ENCODE measurements at regions not wholly inside any gene's neighbourhood (a gene's known extent, or its start where the extent isn't known, plus 50 kb on each side); places are given as distances from the start of the nearest gene placed in this dataset.
"Not testable (repeated sequence)": the region's sequence is repeated elsewhere in the genome, so short reads cannot be mapped to it uniquely, and the experiment has no call there.

DNA sequence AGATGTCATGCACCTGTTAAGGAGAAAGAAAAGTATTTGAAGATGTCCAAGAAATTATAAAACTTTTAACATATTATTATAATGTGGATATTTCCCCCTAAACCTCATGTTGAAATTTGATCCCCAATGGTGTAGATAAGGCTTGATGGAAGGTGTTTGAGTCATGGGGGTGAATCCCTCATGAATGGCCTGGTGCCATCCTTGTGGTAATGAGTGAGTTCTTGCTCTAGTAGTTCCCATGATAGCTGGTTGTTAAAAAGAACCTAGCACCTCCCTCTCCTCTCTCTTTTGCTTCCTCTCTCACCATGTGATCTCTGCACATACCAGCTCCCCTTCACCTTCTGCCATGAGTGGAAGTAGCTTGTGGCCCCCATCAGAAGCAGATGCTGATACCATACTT, 176.6 kb upstream of the NR3C2 start:
- Histone ChIP-seq H3K4me3 (ENCODE audit: low read depth in 1 of 2, low read length in 2 of 2) (no peak overlapping the region), H3K27me3 (ENCODE audit: insufficient read depth, low read length, poor library complexity) (no peaks in the 10 kb centered on the region), H3K79me2 (ENCODE audit: insufficient read depth, low read length) (no peaks in the 10 kb centered on the region), H3K4me1 (ENCODE audit: insufficient read depth, low read length) (no peaks in the 10 kb centered on the region), H3K9ac (ENCODE audit: low read depth, low read length) (no peak overlapping the region), H3K36me3 (ENCODE audit: insufficient read depth, low read length) (no peaks in the 10 kb centered on the region), H3K9me3 (ENCODE audit: insufficient read depth, low read length, severe bottlenecking) (no peaks in the 10 kb centered on the region), H2AFZ (ENCODE audit: low read depth, low read length) (no peak overlapping the region), H4K20me1 (ENCODE audit: insufficient read depth, low read length) (no peaks in the 10 kb centered on the region), H3K27ac (ENCODE audit: low read length) (no peak overlapping the region), H3K4me2 (ENCODE audit: insufficient read depth, low read length) (no peak overlapping the region)
- no peak for ATAC-seq (ENCODE audit: insufficient read depth, low read depth)
- TF ChIP-seq, protein P1, sequence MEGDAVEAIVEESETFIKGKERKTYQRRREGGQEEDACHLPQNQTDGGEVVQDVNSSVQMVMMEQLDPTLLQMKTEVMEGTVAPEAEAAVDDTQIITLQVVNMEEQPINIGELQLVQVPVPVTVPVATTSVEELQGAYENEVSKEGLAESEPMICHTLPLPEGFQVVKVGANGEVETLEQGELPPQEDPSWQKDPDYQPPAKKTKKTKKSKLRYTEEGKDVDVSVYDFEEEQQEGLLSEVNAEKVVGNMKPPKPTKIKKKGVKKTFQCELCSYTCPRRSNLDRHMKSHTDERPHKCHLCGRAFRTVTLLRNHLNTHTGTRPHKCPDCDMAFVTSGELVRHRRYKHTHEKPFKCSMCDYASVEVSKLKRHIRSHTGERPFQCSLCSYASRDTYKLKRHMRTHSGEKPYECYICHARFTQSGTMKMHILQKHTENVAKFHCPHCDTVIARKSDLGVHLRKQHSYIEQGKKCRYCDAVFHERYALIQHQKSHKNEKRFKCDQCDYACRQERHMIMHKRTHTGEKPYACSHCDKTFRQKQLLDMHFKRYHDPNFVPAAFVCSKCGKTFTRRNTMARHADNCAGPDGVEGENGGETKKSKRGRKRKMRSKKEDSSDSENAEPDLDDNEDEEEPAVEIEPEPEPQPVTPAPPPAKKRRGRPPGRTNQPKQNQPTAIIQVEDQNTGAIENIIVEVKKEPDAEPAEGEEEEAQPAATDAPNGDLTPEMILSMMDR (IDR thresholded peaks at IDR 0.05; ENCODE audit: borderline replicate concordance, extremely low read depth, low read length, poor library complexity, severe bottlenecking): no peak
- no peak for TF ChIP-seq EZH2 (IDR thresholded peaks at IDR 0.05; ENCODE audit: borderline replicate concordance, low read depth, low read length, severe bottlenecking)
- no peak for DNase-seq

DNA sequence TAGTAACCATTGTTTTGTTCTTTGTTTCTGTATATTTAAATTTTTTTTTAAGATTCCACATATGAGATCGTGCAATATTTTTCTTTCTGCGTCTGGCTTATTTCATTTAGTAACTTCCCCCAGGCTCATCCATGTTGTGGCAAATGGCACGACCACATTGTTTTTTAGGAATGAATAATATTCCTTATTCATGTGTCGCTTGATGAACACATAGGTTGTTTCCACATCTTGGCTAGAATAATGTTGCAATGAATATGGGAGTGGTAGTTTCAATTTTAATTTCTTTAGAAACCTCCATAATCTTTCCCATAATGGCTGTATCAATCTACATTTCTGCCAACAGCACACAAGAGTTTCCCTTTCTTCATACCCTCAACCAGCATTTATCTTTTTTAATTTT, 166.8 kb upstream of the NR3C2 start:
- no peak overlapping the region for H3K4me2 ChIP-seq (ENCODE audit: insufficient read depth, low read length)
- no peaks in the 10 kb centered on the region for H4K20me1 ChIP-seq (ENCODE audit: insufficient read depth, low read length)
- TF ChIP-seq, protein P1 (IDR thresholded peaks at IDR 0.05; ENCODE audit: borderline replicate concordance, extremely low read depth, low read length, poor library complexity, severe bottlenecking): no peak
- no peak for TF ChIP-seq EZH2 (IDR thresholded peaks at IDR 0.05; ENCODE audit: borderline replicate concordance, low read depth, low read length, severe bottlenecking)
- DNase-seq: no peak
- no peaks in the 10 kb centered on the region for H3K9me3 ChIP-seq (ENCODE audit: insufficient read depth, low read length, severe bottlenecking)
- no peaks in the 10 kb centered on the region for H3K36me3 ChIP-seq (ENCODE audit: insufficient read depth, low read length)
- H3K4me3 ChIP-seq (ENCODE audit: low read depth in 1 of 2, low read length in 2 of 2): no peak overlapping the region
- no peak for ATAC-seq (ENCODE audit: insufficient read depth, low read depth)
- H3K9ac ChIP-seq (ENCODE audit: low read depth, low read length): no peak overlapping the region
- H3K27me3 ChIP-seq (ENCODE audit: insufficient read depth, low read length, poor library complexity): no peaks in the 10 kb centered on the region
- H2AFZ ChIP-seq (ENCODE audit: low read depth, low read length): no peak overlapping the region
- H3K27ac ChIP-seq (ENCODE audit: low read length): no peak overlapping the region
- no peaks in the 10 kb centered on the region for H3K4me1 ChIP-seq (ENCODE audit: insufficient read depth, low read length)
- H3K79me2 ChIP-seq (ENCODE audit: insufficient read depth, low read length): no peaks in the 10 kb centered on the region

DNA sequence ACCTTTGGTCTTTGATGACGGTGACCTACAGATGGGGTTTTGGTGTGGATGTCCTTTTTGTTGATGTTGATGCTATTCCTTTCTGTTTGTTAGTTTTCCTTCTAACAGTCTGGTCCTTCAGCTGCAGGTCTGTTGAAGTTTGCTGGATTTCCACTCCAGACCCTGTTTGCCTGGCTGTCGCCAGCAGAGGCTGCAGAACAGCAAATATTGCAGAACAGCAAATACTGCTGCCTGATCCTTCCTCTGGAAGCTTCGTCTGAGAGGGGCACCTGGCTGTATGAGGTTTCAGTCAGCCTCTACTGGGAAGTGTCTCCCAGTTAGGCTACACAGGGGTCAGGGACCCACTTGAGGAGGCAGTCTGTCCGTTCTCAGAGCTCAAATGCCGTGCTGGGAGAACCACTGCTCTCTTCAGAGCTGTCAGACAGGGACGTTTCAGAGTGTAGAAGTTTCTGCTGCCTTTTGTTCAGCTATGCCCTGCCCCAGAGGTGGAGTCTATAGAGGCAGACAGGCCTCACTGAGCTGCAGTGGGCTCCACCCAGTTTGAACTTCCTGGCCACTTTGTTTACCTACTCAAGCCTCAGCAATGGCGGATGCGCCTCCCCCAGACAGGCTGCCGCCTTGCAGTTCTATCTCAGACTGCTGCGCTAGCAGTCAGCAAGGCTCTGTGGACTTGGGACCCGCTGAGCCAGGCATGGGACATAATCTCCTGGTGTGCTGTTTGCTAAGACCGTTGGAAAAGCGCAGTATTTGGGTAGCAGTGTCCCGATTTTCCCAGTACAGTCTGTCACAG, 156.4 kb upstream of the NR3C2 start:
- DNase-seq; H4K20me1 ChIP-seq (ENCODE audit: insufficient read depth, low read length); H3K9ac ChIP-seq (ENCODE audit: low read depth, low read length); H3K9me3 ChIP-seq (ENCODE audit: insufficient read depth, low read length, severe bottlenecking); H3K4me3 ChIP-seq (ENCODE audit: low read depth in 1 of 2, low read length in 2 of 2); H3K27ac ChIP-seq (ENCODE audit: low read length); H2AFZ ChIP-seq (ENCODE audit: low read depth, low read length); H3K27me3 ChIP-seq (ENCODE audit: insufficient read depth, low read length, poor library complexity); H3K4me2 ChIP-seq (ENCODE audit: insufficient read depth, low read length); H3K4me1 ChIP-seq (ENCODE audit: insufficient read depth, low read length); H3K79me2 ChIP-seq (ENCODE audit: insufficient read depth, low read length); H3K36me3 ChIP-seq (ENCODE audit: insufficient read depth, low read length); ATAC-seq (ENCODE audit: insufficient read depth, low read depth): not testable (repeated sequence)

DNA sequence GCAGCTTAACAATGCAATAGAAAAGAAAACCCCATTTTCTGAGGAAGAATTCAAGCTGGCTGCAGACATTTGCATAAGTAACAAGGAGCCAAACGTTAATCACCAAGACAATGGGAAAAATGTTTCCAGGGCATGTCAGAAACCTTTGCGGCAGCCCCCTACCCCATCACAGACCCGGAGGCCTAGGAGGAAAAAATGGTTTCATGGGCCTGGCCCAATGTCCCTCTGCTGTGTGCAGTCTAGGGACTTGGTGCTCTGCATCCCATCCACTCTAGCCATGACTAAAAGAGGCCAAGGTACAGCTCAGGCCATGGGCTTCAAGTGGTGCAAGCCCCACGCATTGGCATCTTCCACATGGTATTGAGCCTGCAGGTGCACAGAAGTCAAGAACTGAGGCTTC, 147.0 kb upstream of the NR3C2 start:
- ATAC-seq (ENCODE audit: insufficient read depth, low read depth): no peak
- H3K27me3 ChIP-seq (ENCODE audit: insufficient read depth, low read length, poor library complexity): no peaks in the 10 kb centered on the region

More for the DNA sequence above, 147.0 kb upstream of the NR3C2 start:
- Histone ChIP-seq H3K27ac (ENCODE audit: low read length) (no peak overlapping the region), H3K36me3 (ENCODE audit: insufficient read depth, low read length) (no peaks in the 10 kb centered on the region), H4K20me1 (ENCODE audit: insufficient read depth, low read length) (no peaks in the 10 kb centered on the region), H3K4me3 (ENCODE audit: low read depth in 1 of 2, low read length in 2 of 2) (no peak overlapping the region), H3K9ac (ENCODE audit: low read depth, low read length) (no peak overlapping the region), H3K4me2 (ENCODE audit: insufficient read depth, low read length) (no peak overlapping the region), H2AFZ (ENCODE audit: low read depth, low read length) (no peak overlapping the region), H3K9me3 (ENCODE audit: insufficient read depth, low read length, severe bottlenecking) (peaks cover 7% of the 10 kb centered on the region), H3K79me2 (ENCODE audit: insufficient read depth, low read length) (no peaks in the 10 kb centered on the region), H3K4me1 (ENCODE audit: insufficient read depth, low read length) (no peaks in the 10 kb centered on the region)
- TF ChIP-seq EZH2 (IDR thresholded peaks at IDR 0.05; ENCODE audit: borderline replicate concordance, low read depth, low read length, severe bottlenecking): no peak
- TF ChIP-seq, protein P1 (IDR thresholded peaks at IDR 0.05; ENCODE audit: borderline replicate concordance, extremely low read depth, low read length, poor library complexity, severe bottlenecking): no peak
- no peak for DNase-seq
